Stimulated activated CD4-positive, alpha-beta T cell treated with anti-CD3 and anti-CD28 coated beads, Interleukin-4, amount 100 ng/mL, for 48 hours (primary cell): ENCODE measurements at regions not wholly inside any gene's neighbourhood (a gene's known extent, or its start where the extent isn't known, plus 50 kb on each side); places are given as distances from the start of the nearest gene placed in this dataset.

Source experiments
- DNase-seq, 2 donors: peaks; one replicate each; pipeline ENCODE4 v3.0.0-alpha.2; 2020; ENCODE audit warnings: low read depth in 2 of 2

- DNase-seq, result no peak
Observed at GRCh38 chr6:21377356-21377755, 216.2 kb upstream of the SOX4 start.

GRCh38 chr6:21381331-21381963 is 212.1 kb upstream of the SOX4 start:
- no peak for DNase-seq

- DNase-seq, result no peak
Observed at GRCh38 chr6:21382821-21383449, 210.6 kb upstream of the SOX4 start.

GRCh38 chr6:21383450-21384085 is 210.0 kb upstream of the SOX4 start:
- no peak for DNase-seq

GRCh38 chr6:21384216-21384615 is 209.3 kb upstream of the SOX4 start:
- no peak for DNase-seq

GRCh38 chr6:21386744-21387143 is 206.8 kb upstream of the SOX4 start:
- no peak for DNase-seq

GRCh38 chr6:21390532-21391213 is 202.9 kb upstream of the SOX4 start:
- DNase-seq, result no peak

- no peak for DNase-seq
Observed at GRCh38 chr6:21392177-21392576, 201.4 kb upstream of the SOX4 start.

GRCh38 chr6:21393441-21394165 is 199.9 kb upstream of the SOX4 start:
- DNase-seq, result no peak

GRCh38 chr6:21395121-21395520 is 198.4 kb upstream of the SOX4 start:
- DNase-seq, result no peak

GRCh38 chr6:21396313-21396712 is 197.2 kb upstream of the SOX4 start:
- DNase-seq, result no peak

GRCh38 chr6:21398741-21399325 is 194.7 kb upstream of the SOX4 start:
- no peak for DNase-seq

GRCh38 chr6:21402368-21402767 is 191.2 kb upstream of the SOX4 start:
- peak in 1 of 2 donors; percentile 7 for DNase-seq

GRCh38 chr6:21404577-21404976 is 189.0 kb upstream of the SOX4 start:
- DNase-seq, result no peak

GRCh38 chr6:21406316-21406715 is 187.2 kb upstream of the SOX4 start:
- DNase-seq, result no peak

- no peak for DNase-seq
Observed at GRCh38 chr6:21409231-21409630, 184.3 kb upstream of the SOX4 start.

- DNase-seq, result no peak
Observed at GRCh38 chr6:21413428-21413827, 180.1 kb upstream of the SOX4 start.

- no peak for DNase-seq
Observed at GRCh38 chr6:21414065-21414464, 179.5 kb upstream of the SOX4 start.

GRCh38 chr6:21420146-21420878 is 173.2 kb upstream of the SOX4 start:
- DNase-seq, result no peak

- DNase-seq, result no peak
Observed at GRCh38 chr6:21420926-21421325, 172.6 kb upstream of the SOX4 start.
